ENCODE measurements at regions not wholly inside any gene's neighbourhood (a gene's known extent, or its start where the extent isn't known, plus 50 kb on each side); places are given as distances from the start of the nearest gene placed in this dataset.
A peak's percentile ranks its signal among the peaks of the same experiment; 100 is the strongest.

- Histone ChIP-seq H3K9ac (ENCODE audit: low read length) (no peak overlapping the region), H3K9me3 (ENCODE audit: control insufficient read depth, low read depth, low read length) (no peaks in the 10 kb centered on the region), H3K4me1 (ENCODE audit: control insufficient read depth, low read depth, low read length) (peaks cover 40% of the 10 kb centered on the region), H3K27me3 (ENCODE audit: control insufficient read depth, insufficient read depth, low read length) (peaks cover 7% of the 10 kb centered on the region), H3K4me3 (ENCODE audit: low read length) (no peak overlapping the region), H3K27ac (ENCODE audit: low read length) (no peak overlapping the region), H3K36me3 (ENCODE audit: control insufficient read depth, low read depth, low read length) (no peaks in the 10 kb centered on the region)
These were observed 389.1 kb upstream of the WWC1 start for GRCh38 chr5:167902298-167902697.

GRCh38 chr5:167903243-167903642, 388.2 kb upstream of the WWC1 start:
- Histone ChIP-seq H3K9me3 (ENCODE audit: control insufficient read depth, low read depth, low read length) (no peaks in the 10 kb centered on the region), H3K36me3 (ENCODE audit: control insufficient read depth, low read depth, low read length) (no peaks in the 10 kb centered on the region), H3K27ac (ENCODE audit: low read length) (no peak overlapping the region), H3K9ac (ENCODE audit: low read length) (no peak overlapping the region), H3K4me1 (ENCODE audit: control insufficient read depth, low read depth, low read length) (peaks cover 36% of the 10 kb centered on the region), H3K27me3 (ENCODE audit: control insufficient read depth, insufficient read depth, low read length) (peaks cover 7% of the 10 kb centered on the region), H3K4me3 (ENCODE audit: low read length) (no peak overlapping the region)

- H3K27ac ChIP-seq (ENCODE audit: low read length): no peak overlapping the region
- peaks cover 32% of the 10 kb centered on the region for H3K4me1 ChIP-seq (ENCODE audit: control insufficient read depth, low read depth, low read length)
- H3K9ac ChIP-seq (ENCODE audit: low read length): no peak overlapping the region
- H3K9me3 ChIP-seq (ENCODE audit: control insufficient read depth, low read depth, low read length): no peaks in the 10 kb centered on the region
- no peaks in the 10 kb centered on the region for H3K36me3 ChIP-seq (ENCODE audit: control insufficient read depth, low read depth, low read length)
- H3K4me3 ChIP-seq (ENCODE audit: low read length): no peak overlapping the region
- peaks cover 7% of the 10 kb centered on the region for H3K27me3 ChIP-seq (ENCODE audit: control insufficient read depth, insufficient read depth, low read length)
These were observed 387.8 kb upstream of the WWC1 start for GRCh38 chr5:167903659-167904058.

- no peaks in the 10 kb centered on the region for H3K36me3 ChIP-seq (ENCODE audit: control insufficient read depth, low read depth, low read length)
- H3K4me3 ChIP-seq (ENCODE audit: low read length): peak overlapping the region; percentile 39
- H3K4me1 ChIP-seq (ENCODE audit: control insufficient read depth, low read depth, low read length): peaks cover 16% of the 10 kb centered on the region
- no peak overlapping the region for H3K9ac ChIP-seq (ENCODE audit: low read length)
- no peak overlapping the region for H3K27ac ChIP-seq (ENCODE audit: low read length)
- no peaks in the 10 kb centered on the region for H3K9me3 ChIP-seq (ENCODE audit: control insufficient read depth, low read depth, low read length)
- H3K27me3 ChIP-seq (ENCODE audit: control insufficient read depth, insufficient read depth, low read length): peaks cover 7% of the 10 kb centered on the region
These were observed 385.3 kb upstream of the WWC1 start for GRCh38 chr5:167905919-167906853.

- H3K27ac ChIP-seq (ENCODE audit: low read length): no peak overlapping the region
- peaks cover 16% of the 10 kb centered on the region for H3K4me1 ChIP-seq (ENCODE audit: control insufficient read depth, low read depth, low read length)
- H3K36me3 ChIP-seq (ENCODE audit: control insufficient read depth, low read depth, low read length): no peaks in the 10 kb centered on the region
These were observed 382.8 kb upstream of the WWC1 start for GRCh38 chr5:167908606-167909005.

GRCh38 chr5:167912941-167913665, 378.3 kb upstream of the WWC1 start:
- Histone ChIP-seq H3K4me3 (ENCODE audit: low read length) (no peak overlapping the region), H3K4me1 (ENCODE audit: control insufficient read depth, low read depth, low read length) (no peaks in the 10 kb centered on the region), H3K27ac (ENCODE audit: low read length) (no peak overlapping the region), H3K36me3 (ENCODE audit: control insufficient read depth, low read depth, low read length) (no peaks in the 10 kb centered on the region), H3K9ac (ENCODE audit: low read length) (no peak overlapping the region), H3K27me3 (ENCODE audit: control insufficient read depth, insufficient read depth, low read length) (no peaks in the 10 kb centered on the region), H3K9me3 (ENCODE audit: control insufficient read depth, low read depth, low read length) (no peaks in the 10 kb centered on the region)

More at GRCh38 chr5:167908606-167909005, 382.8 kb upstream of the WWC1 start:
- H3K4me3 ChIP-seq (ENCODE audit: low read length): no peak overlapping the region
- H3K9ac ChIP-seq (ENCODE audit: low read length): no peak overlapping the region
- peaks cover 7% of the 10 kb centered on the region for H3K27me3 ChIP-seq (ENCODE audit: control insufficient read depth, insufficient read depth, low read length)
- H3K9me3 ChIP-seq (ENCODE audit: control insufficient read depth, low read depth, low read length): no peaks in the 10 kb centered on the region

- H3K4me1 ChIP-seq (ENCODE audit: control insufficient read depth, low read depth, low read length): no peaks in the 10 kb centered on the region
- no peak overlapping the region for H3K9ac ChIP-seq (ENCODE audit: low read length)
- no peak overlapping the region for H3K27ac ChIP-seq (ENCODE audit: low read length)
- H3K4me3 ChIP-seq (ENCODE audit: low read length): no peak overlapping the region
- no peaks in the 10 kb centered on the region for H3K9me3 ChIP-seq (ENCODE audit: control insufficient read depth, low read depth, low read length)
- no peaks in the 10 kb centered on the region for H3K27me3 ChIP-seq (ENCODE audit: control insufficient read depth, insufficient read depth, low read length)
- no peaks in the 10 kb centered on the region for H3K36me3 ChIP-seq (ENCODE audit: control insufficient read depth, low read depth, low read length)
These were observed 376.2 kb upstream of the WWC1 start for GRCh38 chr5:167915237-167915636.

GRCh38 chr5:167916261-167916691, 375.2 kb upstream of the WWC1 start:
- Histone ChIP-seq H3K27me3 (ENCODE audit: control insufficient read depth, insufficient read depth, low read length) (no peaks in the 10 kb centered on the region), H3K27ac (ENCODE audit: low read length) (no peak overlapping the region), H3K36me3 (ENCODE audit: control insufficient read depth, low read depth, low read length) (no peaks in the 10 kb centered on the region)

GRCh38 chr5:167916706-167917105, 374.7 kb upstream of the WWC1 start:
- H3K27me3 ChIP-seq (ENCODE audit: control insufficient read depth, insufficient read depth, low read length): no peaks in the 10 kb centered on the region
- H3K4me3 ChIP-seq (ENCODE audit: low read length): no peak overlapping the region
- no peak overlapping the region for H3K27ac ChIP-seq (ENCODE audit: low read length)
- no peak overlapping the region for H3K9ac ChIP-seq (ENCODE audit: low read length)
- H3K4me1 ChIP-seq (ENCODE audit: control insufficient read depth, low read depth, low read length): no peaks in the 10 kb centered on the region
- no peaks in the 10 kb centered on the region for H3K36me3 ChIP-seq (ENCODE audit: control insufficient read depth, low read depth, low read length)
- no peaks in the 10 kb centered on the region for H3K9me3 ChIP-seq (ENCODE audit: control insufficient read depth, low read depth, low read length)

More at GRCh38 chr5:167916261-167916691, 375.2 kb upstream of the WWC1 start:
- H3K9me3 ChIP-seq (ENCODE audit: control insufficient read depth, low read depth, low read length): no peaks in the 10 kb centered on the region
- H3K4me3 ChIP-seq (ENCODE audit: low read length): no peak overlapping the region
- no peaks in the 10 kb centered on the region for H3K4me1 ChIP-seq (ENCODE audit: control insufficient read depth, low read depth, low read length)
- H3K9ac ChIP-seq (ENCODE audit: low read length): no peak overlapping the region

- no peak overlapping the region for H3K4me3 ChIP-seq (ENCODE audit: low read length)
- no peak overlapping the region for H3K9ac ChIP-seq (ENCODE audit: low read length)
- H3K27ac ChIP-seq (ENCODE audit: low read length): no peak overlapping the region
- H3K9me3 ChIP-seq (ENCODE audit: control insufficient read depth, low read depth, low read length): no peaks in the 10 kb centered on the region
- H3K27me3 ChIP-seq (ENCODE audit: control insufficient read depth, insufficient read depth, low read length): no peaks in the 10 kb centered on the region
- H3K36me3 ChIP-seq (ENCODE audit: control insufficient read depth, low read depth, low read length): no peaks in the 10 kb centered on the region
- no peaks in the 10 kb centered on the region for H3K4me1 ChIP-seq (ENCODE audit: control insufficient read depth, low read depth, low read length)
These were observed 373.1 kb upstream of the WWC1 start for GRCh38 chr5:167918184-167918812.

GRCh38 chr5:167918813-167919483, 372.5 kb upstream of the WWC1 start:
- Histone ChIP-seq H3K9ac (ENCODE audit: low read length) (no peak overlapping the region), H3K27me3 (ENCODE audit: control insufficient read depth, insufficient read depth, low read length) (no peaks in the 10 kb centered on the region), H3K4me1 (ENCODE audit: control insufficient read depth, low read depth, low read length) (no peaks in the 10 kb centered on the region), H3K4me3 (ENCODE audit: low read length) (no peak overlapping the region), H3K27ac (ENCODE audit: low read length) (no peak overlapping the region), H3K36me3 (ENCODE audit: control insufficient read depth, low read depth, low read length) (no peaks in the 10 kb centered on the region), H3K9me3 (ENCODE audit: control insufficient read depth, low read depth, low read length) (no peaks in the 10 kb centered on the region)
